GM21786 (cell line): ENCODE measurements at regions not wholly inside any gene's neighbourhood (a gene's known extent, or its start where the extent isn't known, plus 50 kb on each side); places are given as distances from the start of the nearest gene placed in this dataset.

Experiments used
- ATAC-seq: cut with Tn5 transposase; IDR thresholded peaks from one replicate; pipeline ENCODE4 v1.9.1; 2021; ENCODE audit not compliant: unreplicated experiment

DNA sequence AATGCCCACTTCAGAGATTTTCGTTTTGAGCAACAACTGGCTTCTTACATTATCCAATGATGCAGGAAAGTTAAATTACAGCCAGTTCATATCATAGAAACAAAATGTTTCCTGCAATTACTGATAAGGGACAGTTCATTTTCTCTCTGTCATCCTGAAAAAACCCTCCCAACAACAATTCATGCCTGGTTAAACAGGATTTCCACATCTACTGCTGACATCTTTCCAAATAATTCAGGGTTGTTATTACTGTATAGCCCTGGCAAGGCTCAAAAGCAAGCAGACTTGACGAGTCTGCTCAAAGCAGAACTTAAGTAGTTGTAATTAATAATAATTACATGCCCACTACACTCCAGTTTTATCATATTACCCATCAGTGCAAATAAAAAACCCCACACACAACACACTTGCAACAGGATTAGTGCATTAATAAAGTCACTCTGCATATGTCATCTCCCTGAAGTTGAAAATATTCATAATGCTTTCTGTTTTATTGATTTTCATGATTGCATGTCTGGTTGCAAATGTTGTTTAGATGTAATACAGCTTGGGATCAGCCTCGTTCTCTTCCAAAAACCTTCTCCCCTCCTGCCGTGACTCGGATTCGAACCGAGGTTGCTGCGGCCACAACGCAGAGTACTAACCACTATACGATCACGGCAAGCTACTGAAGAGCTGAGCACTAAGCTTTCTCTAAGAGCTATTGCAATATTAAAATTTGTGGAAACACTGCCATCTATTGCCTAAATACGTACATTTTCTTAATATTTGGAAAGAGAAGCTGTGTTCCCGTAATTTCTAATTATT is 119.6 kb upstream of the NFIB start:
- no peak for ATAC-seq

DNA sequence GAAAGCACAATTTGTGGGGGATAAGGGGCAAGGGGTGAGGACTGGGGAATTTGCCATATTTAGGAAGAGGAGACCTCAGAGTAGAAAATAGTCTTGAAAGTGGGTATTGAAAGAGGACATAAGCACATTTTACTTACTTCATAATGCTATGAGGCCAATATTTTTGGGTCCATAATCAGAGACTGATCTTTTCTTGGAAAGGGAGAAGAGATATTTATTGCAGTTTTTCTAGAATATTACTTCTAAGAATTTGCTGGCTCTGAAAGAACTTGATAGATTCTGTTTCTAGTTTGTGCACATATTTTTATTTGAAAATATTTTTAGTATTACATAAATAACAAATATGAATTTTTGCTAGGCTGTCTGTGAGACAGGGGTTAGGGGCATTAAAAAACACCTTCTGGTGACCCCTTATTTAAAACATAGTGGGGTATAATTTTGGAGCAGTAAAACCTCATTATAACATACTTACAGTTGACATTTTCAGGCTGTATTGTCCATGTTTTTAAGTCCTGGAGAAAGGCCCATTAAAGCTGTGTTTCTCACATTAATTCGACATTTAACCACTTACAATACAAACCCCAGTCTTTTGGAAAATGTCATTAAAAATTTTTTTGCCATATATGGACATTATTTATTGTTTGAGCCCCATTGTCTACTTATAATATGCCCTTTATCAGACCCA is 118.9 kb upstream of the NFIB start:
- ATAC-seq = no peak

DNA sequence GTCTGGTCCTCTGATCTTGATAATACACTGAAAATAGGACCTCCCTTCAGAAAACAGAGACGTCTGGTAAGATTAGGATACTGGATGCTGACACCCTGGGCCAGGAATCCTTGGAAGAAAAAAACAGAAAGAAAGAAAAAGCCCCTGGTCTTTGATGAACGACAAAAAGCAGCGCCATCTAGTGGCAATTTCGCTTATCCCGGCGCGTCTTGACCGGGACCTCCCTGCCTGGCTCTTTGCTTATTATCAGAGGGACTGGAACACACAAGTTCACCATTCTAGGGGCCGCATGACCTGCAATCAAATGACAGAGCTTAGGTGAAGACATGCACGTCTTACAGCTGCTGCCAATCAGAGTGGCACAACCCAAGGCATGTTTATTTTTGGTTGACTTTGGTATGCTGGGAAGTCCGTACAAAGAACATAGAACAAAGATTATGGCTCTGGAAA is 114.9 kb upstream of the NFIB start:
- peak; percentile 54 for ATAC-seq

DNA sequence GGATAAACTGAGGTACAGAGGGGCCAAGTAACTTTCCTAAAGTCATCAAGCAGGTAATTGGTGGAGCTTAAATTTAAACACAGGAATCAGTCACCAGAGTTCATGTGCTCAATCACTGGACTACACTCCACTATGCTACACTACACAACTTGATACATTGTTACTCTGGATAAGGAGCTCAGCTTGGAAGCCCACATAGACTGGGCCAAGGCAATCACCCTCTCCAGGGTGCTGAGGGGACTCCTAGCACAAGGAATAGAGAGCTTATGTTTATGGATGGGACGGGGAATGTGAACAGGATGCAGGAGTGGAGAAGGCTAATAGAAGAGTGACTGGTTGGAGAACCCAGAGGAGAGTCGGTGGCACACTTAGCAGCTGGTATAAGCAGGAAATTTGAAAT is 113.5 kb upstream of the NFIB start:
- ATAC-seq = no peak

DNA sequence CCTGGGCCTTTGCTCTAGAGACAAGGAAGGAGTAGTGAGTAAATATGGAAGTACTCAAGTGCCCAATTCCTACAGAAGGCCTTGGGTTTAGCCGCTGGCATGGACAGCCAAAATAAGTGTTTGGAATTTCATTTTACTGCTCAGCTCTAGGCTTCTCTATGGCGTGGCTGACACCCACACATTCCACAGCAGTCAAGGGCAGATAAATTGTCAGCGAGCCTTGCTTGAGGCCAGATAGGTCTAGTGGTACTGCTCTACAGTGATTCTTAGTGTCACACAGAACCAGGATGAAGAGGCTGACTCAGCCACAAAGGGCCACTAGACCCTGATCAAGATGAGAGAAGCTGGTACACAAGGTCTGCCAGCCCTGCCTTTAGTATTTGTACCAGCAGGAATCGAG is 111.0 kb upstream of the NFIB start:
- ATAC-seq = no peak

DNA sequence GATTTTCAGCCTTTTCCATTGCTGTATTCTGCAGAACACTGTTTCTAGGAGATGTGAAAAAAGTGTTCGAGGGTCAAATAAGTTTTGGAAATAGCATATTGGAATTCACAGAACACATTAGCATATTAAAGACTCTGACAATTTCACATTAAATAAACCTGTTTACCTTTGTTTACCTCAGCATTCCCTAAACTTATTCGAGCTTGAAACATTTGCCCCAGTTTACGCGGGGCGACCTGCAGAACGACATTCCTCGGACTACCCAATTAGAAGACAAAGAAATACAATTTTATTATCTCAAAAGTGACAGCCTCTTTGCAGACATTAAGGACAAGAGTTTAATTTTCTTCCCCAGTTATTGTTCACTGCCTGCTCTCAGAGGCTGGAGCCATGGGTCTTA is 110.3 kb upstream of the NFIB start:
- ATAC-seq = no peak

DNA sequence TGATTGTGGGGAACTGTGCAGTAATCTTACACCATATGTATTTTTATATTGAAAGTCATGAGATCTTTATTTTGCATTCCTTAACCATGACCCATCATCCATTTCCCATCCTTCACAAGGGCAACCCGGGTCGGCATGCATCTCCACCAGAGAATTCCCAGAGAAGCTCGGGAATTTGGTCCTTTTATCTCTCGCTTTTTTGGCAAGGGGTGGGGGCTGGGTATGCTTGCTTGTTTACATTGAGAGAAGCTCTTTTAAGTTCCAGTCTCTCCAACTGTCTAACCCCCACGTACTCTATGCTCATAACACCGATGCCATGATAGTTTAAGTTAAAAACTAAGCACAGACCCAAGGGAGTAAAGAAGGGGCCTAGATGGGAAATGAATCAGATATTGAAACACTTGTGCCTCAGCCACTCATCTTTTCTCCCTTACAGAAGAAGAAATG is 109.9 kb upstream of the NFIB start:
- no peak for ATAC-seq

DNA sequence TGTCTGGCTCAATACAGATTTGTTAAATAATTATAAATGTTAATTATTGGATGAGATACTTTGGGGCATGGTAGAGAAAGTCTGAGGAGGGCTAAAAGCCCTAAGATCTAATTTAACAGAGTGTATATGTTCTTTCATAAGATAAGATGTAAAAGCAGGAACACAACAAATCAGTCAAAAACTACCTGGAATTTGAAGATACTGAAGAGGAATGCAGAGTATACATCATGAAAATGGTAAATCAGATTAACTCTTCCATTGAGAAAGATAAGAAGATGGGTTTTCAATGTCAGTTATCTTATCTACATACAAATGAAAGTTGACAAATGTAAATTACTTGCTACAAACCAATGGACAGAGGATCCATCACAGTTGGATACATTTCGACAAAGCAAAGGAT is 107.3 kb upstream of the NFIB start:
- ATAC-seq = no peak

DNA sequence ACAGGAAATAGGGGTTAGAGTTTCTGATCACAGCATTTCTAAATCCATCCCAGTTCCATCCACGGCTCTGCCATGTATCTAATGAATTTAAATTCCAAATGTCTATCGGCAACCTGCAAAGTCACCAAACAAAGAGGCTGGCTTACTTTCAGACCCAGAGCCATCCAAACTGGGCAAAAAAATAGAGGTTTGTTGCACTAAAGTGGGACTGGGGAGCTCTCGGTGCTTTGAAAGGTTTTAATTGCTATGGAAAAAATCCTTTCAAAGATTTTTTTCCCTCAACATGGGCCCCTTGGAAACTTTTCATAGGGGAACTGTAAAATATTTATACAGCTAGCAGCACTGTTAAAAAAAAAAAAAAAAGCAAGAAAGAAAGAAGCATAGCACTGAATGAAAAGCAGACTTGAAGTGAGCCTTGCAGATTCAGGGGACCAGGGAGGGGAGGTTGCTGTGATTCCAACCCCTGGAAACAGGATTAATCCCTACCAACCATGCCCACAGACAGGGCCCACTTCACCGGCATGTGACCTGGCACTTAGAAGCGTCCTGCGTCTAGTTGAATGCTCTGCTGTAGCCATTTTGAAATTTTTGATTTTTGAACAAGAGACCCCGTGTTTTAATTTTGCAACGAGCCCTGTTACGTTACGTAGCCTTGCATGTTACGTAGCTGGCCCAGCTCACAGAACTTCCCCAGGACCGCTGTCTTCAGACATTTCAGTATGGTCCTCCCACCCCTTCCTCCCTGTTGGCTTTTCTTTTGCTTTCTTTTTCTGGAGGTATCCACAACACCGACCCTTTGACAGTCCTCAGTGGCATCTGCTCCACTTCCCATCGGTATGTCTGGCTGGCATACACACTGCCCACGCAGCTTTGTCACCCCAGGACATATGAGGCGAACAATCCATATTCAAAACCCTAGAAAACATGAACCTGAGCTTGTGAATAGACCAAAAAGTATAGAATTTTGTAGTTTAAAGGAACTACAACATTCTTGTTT is 105.3 kb upstream of the NFIB start:
- ATAC-seq = no peak

DNA sequence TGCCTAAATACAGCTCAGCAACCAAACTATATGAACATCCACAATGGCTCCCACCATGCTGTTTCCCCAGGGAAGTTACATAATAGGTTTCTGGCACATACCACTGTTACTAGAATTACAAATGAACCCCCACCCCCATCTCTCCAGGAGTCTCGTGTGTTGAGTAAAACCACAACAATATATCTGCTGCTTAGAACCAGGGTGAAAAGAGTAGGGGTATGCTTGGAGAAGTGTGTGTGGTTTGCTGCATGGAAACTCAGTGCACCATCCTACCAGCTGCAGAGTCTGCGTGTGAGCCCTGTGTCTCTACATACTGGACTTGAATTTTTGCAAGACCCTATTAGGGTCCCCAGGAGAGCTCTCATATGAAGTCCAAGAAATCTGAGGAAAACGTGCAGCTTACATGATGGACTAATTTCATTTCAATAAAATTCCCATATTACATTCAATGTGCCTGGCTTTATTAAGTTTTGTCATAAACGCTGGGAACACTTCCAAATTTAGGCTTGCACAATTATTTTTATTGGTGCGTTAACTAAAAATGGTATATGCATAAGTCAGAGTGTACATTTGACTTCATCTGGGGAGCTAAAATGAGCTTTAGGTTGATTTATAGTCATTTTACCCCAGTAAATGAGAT is 104.5 kb upstream of the NFIB start:
- ATAC-seq = no peak

DNA sequence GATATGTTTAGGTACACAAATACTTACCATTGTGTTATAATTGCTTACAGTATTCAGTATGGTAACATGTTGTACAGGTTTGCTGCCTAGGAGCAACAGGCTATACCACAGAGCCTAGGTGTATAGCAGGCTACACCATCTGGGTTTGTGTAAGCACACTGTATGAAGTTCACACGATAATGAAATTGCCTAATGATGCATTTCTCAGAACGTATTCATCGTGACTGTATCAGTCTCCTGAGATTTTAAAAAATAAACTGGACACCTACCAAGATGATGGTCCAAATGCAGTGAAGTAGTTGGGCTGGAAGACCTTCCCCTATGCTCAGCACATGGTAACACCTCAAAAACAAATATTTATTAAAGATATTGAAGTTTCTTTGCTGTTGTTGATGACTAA is 103.3 kb upstream of the NFIB start:
- no peak for ATAC-seq

DNA sequence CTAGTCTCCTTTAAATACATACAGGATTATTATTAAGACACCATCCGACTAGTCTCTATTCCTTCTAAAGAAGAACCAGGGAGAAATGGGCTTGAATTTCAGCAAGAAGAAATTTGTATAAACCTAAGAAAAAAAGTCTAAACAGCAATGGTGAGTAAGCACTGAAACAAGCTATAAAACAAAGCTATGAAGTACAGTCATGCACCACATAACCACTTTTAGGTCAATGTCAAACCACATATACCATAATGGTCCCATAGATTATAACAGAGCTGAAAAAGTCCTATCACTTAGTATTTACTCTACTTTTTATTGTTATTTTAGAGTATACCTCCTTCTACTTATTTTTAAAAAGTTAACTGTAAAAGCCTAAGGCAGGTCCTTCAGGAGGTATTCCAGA is 102.0 kb upstream of the NFIB start:
- ATAC-seq = no peak

DNA sequence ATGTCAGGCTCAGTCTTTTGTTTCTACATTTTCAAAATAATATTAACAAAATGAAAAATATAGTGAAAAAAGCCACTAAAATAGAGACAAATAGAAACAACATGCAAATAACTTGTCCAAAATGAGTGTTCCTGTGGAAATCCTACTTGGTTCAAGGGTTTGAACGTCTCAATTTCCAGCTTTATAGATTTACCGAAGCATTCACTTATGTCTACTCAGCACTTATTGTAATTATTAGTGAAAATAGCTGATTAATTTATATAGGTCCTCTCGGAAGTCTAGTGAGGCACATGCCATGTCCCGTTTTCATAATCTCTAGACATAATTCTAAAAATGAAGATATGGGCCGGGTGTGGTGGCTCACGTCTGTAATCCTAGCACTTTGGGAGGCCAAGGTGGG is 99.9 kb upstream of the NFIB start:
- no peak for ATAC-seq

DNA sequence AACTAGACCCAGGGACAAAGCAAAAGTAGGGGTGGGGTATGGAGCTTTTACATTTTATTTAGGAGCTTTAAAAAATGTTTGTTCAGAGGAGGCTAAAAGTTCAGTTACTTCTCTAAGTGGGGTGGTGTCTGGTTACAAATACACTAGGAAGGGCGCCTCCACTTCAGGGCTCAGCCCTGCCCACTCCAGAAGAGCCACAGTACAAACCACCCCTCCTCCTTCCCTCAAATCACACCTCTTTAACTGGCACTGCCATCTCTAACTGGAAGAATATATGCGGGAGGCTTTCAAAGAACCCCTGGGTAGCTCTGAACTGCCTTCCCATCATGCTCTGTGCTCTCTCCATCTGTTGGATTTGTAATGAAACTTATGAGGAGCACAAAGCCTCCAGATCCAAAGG is 98.8 kb upstream of the NFIB start:
- no peak for ATAC-seq

DNA sequence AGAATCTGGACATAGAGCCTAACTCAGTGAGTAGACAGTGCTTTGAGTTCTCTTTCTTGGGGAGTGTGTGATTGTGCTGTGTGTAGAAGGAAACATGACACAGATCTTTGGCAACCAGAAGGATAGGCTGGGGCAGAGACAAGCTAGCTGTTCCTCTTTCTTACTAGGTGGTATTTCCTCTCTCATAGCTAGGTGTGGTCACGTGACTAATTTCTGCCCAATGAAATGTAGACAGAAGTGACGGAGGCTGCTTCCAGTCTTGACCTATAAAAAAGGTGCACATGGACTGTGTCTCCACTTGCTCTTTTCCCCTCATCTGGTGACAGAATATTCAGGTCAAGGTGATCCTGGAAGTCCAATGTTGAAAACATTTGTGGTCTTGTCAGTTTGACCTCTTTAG is 92.5 kb upstream of the NFIB start:
- no peak for ATAC-seq

DNA sequence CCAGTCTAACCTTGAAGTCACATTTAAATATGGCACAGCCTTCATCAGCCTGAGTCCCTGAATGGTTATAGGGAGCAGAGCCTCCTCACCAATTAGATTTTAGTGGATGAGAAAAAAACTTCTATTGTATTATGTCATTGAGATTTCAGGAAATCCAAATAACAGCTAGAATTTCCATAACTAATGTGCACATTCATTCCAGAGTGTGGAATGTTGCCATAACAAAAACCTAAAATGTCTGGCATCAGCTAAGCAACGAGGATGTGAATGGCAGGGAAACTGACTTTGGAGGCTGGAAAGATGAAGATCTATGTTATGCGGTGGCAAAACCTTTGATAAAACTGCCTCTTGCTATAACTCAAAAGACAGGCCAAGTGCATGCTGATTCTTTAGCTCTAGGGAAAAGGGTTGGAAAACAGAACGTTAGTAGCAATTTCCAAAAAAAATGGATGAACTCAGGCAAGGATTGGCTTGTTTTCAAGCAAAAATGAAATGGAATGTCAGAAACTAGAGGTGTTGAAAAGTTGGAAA is 91.3 kb upstream of the NFIB start:
- ATAC-seq = no peak

DNA sequence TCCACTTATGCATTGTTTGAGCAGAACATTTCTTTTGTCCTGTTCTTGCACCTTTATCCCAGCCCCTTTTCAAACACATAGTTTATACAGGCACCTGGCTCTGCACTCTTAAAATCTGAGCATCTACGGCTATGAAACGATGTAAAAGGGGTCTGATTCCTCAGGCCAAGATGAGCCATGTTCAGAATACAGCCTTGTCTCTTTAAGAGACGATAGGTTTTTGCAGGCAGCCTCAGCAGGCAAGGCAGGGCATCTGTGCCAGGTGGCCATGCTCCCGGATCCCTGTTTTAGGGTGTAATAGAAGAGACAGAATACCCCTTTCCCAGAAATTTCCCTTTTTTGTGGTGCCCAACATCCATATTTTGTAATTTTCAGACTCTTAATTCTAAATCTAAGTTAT is 89.1 kb upstream of the NFIB start:
- no peak for ATAC-seq

DNA sequence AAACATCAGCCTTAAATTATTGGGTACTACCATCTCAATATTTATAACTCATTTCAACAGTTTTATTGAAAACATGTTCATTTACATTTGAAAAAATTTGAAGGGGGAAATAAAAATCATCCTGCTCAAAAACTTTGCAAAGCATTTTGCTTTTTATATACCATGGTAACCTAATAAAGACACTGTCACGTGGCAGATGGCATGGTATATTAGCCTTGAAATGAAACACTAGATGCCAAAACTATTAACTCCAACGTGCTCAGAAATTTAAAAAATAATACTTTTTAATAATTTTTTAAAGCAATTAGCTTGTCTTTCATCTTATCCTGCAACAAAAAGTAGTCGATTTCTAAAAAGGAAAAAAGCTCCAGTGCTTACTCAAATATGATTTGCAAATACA is 88.6 kb upstream of the NFIB start:
- no peak for ATAC-seq

DNA sequence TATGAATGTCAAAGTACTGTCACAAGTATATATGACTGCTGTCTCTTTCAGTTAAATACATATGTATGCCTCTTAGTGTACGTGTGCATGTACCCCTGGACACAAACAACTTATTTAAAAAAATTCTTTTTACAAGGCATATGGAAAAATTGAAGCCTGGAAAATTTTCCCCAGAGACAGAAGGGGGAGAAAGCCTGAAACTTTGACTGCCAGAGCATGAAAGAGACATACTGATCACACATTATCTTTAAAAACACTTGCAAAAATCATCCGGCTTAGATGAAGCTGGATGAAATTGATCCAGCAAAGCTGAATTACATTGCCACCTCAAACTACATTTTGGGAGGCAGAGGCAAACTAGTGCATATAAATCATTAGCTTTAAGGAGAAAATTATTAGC is 88.0 kb upstream of the NFIB start:
- no peak for ATAC-seq

DNA sequence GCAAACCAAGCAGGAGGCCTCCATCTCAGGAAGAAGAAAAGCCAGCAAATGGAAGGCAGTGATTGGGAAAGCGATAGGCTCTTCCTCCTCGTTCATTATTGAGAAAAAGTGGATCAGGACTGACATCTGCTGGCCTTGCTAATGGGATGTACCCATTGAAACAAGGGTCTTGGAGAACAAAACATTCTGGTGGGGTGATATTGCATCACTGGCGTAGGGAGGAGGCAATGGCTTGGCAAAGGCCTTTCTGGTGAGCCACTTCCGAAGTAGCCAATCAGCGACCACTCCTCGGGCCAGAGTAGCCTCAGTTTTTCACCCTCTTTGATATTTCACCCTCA is 86.7 kb upstream of the NFIB start:
- ATAC-seq = no peak
